ENCODE measurements at regions not wholly inside any gene's neighbourhood (a gene's known extent, or its start where the extent isn't known, plus 50 kb on each side); places are given as distances from the start of the nearest gene placed in this dataset.
A peak's percentile ranks its signal among the peaks of the same experiment; 100 is the strongest.
"Not testable (repeated sequence)": the region's sequence is repeated elsewhere in the genome, so short reads cannot be mapped to it uniquely, and the experiment has no call there.

DNA sequence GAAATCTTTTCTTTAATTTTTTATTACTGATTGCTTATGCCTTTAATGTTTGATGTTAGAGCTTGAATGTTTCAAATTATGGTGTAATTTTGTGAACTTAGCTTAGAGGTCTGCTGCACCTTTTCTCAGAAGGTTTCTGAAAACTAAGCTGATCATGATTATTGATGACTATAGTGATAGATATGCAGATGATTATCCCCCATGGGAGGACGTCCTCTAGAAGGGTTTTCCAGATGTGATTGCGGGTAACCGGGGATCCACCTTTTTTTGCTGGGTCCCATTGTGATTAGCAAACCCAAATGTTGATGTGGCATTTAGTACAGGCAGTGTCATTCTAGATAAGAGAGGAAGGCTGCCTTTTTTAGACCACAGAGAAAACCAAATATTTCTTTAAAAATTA, 272.9 kb downstream of the FBXO8 start:
- no peak for DNase-seq (ENCODE audit: low read depth in 2 of 2)

- no peak for DNase-seq (ENCODE audit: low read depth in 2 of 2)
These were observed 273.6 kb downstream of the FBXO8 start for GRCh38 chr4:174009686-174010451.

DNA sequence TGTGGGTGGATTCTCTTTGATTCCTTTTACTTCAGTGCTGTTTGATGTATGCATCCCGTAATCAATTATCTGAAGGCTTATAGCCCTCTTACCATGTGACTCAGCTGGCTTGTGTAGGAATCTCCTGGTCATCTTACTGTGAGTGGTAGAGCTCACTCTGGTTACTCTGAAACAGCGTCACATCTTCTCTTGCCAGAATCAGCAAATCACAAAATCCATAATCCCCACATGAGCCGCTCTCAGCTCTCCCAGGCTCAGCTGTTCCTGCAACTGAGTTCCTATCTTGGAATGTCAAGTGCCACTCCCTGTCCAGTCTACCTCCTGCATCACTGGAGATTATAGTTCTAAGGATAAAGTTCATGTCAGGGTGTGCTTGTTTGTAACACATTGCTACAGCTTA, 278.0 kb downstream of the FBXO8 start:
- DNase-seq (ENCODE audit: low read depth in 2 of 2): no peak

- DNase-seq (ENCODE audit: low read depth in 2 of 2): no peak
These were observed 284.9 kb downstream of the FBXO8 start for GRCh38 chr4:173998471-173999144.

DNA sequence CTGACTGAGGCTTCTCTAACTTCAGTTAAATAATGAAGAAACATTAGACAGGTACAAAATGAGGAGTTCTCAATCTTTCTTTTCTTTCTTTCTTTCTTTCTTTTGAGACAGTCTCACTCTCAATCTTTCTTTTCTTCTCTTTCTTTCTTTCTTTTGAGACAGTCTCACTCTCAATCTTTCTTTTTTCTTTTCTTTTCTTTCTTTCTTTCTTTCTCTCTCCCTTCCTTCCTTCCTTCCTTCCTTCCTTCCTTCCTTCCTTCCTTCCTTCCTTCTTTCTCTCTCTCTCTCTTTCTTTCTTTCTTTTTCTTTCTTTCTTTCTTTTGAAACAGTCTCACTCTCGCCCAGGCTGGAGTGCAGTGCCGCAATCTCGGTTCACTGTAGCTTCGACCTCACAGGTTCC, 287.7 kb downstream of the FBXO8 start:
- DNase-seq (ENCODE audit: low read depth in 2 of 2): not testable (repeated sequence)

DNA sequence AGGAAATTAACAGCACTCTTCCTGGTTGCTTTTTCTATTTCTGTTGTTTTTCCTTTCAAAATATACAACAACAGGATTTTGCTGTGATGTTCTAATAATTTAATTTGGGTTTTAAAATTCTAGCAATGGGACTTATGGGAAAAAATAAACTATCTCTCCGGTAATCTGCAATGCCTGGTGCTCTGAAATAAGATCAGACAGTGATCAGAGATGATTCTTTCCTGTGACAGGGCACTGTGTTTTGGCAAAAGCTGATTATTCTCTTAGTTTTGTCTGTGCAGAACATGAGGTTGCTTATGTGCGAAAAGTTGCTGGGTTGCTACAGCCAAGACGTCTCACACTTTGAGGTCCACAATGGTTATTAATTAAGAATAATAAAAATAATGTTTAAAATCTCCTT, 291.7 kb downstream of the FBXO8 start:
- DNase-seq (ENCODE audit: low read depth in 2 of 2): no peak

- no peak for DNase-seq (ENCODE audit: low read depth in 2 of 2)
These were observed 292.2 kb downstream of the FBXO8 start for GRCh38 chr4:173991316-173991715.

DNA sequence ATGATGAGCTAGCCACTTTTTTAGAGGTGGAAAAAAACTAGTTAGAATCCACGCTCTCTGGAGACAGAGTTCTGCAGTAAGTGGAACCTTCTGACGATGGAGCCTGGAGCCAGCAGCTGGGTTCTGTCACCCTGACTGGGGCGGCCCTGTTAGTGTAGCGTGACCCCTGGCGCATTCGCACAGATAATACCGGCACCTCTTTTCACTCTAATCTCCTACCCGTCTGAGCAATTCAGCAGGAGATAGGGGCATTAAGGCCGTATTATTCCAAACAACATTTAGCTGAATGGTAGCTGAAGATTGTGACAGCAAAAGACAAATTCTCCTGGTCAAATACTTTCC, 292.6 kb downstream of the FBXO8 start:
- DNase-seq (ENCODE audit: low read depth in 2 of 2): peak in 1 of 2 donors; percentile 2

GRCh38 chr4:173990126-173990868, 293.2 kb downstream of the FBXO8 start:
- DNase-seq (ENCODE audit: low read depth in 2 of 2): peak; percentile 18 to 38

GRCh38 chr4:173963523-173963922, 319.9 kb downstream of the FBXO8 start:
- not testable (repeated sequence) for DNase-seq (ENCODE audit: low read depth in 2 of 2)

GRCh38 chr4:173960398-173960797, 323.1 kb downstream of the FBXO8 start:
- DNase-seq (ENCODE audit: low read depth in 2 of 2): no peak

GRCh38 chr4:173958445-173958844, 325.0 kb downstream of the FBXO8 start:
- DNase-seq (ENCODE audit: low read depth in 2 of 2): no peak

- DNase-seq (ENCODE audit: low read depth in 2 of 2): no peak
These were observed 339.9 kb downstream of the FBXO8 start for GRCh38 chr4:173943547-173943946.

DNA sequence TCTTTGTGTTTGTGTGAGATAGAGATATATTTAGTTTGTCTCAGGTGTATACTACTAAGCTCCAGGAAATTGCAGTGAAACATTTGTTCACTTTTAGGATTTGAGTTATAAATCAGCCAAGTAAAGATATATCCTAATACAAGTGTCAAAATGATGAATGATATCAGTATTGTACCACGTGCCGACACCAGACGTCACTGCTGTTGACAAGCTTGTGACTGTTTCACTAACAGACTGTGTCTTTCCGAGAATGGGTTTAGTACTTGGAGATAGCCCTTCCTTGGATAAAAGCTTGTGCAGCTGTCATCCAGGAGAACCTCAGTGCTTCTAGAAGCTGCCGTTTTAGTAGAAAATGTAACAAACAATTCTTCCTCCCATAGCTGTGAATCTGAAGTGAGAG, 343.3 kb downstream of the FBXO8 start:
- no peak for DNase-seq (ENCODE audit: low read depth in 2 of 2)

GRCh38 chr4:173937631-173938270, 345.7 kb downstream of the FBXO8 start:
- DNase-seq (ENCODE audit: low read depth in 2 of 2): no peak

DNA sequence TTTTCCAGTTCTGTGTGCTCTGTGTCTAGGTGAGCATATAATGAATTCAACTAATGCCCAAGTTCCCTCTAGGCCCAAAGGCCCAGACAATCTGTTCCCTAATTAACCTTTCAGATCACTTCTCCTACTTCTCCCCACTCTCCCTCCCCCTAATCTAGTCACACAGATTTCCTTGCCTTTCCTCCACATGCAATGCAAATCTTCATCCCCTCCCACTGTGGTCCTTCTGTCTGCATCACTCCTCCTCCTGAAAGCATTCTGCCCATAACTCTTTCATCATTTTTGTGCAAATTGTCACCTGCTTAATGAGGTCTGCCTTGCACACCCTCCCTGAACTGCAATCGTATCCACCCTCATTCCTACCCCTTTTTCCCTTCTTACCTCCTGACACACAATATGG, 346.6 kb downstream of the FBXO8 start:
- no peak for DNase-seq (ENCODE audit: low read depth in 2 of 2)

GRCh38 chr4:173935622-173936405, 347.7 kb downstream of the FBXO8 start:
- DNase-seq (ENCODE audit: low read depth in 2 of 2): peak in 1 of 2 donors; percentile 2

DNA sequence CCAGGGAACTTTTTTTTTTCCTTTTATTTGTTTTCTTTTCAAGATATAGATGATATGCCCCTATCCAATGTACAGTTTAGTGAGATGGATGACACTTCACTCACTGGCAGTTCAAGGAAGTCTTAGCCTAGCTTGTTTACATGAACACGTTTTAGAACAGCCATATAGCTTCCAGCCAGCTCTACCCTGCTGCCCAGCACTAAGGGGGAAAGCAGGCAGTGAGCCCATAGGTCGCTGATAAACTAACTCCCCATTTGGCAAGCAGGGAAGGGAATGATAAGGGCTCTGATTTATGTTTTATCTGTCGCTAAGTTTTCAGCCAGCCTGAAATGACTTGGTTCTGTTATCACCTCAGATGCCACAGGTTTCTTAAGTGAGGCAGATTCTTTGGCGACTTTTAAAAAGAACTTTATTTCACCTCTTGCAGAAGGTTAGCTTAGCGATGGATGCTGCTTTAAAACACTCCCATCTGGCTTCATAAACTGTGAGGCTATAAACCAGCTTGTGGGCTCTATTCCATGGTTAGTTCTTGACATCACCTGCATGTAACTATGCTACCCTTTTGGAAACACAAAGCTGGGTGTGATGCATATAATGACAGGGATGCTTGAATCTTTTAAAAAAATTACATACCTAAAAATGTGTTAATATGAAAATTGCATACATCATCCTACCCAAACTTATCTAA, 348.4 kb downstream of the FBXO8 start:
- no peak for DNase-seq (ENCODE audit: low read depth in 2 of 2)

GRCh38 chr4:173934201-173934600, 349.3 kb downstream of the FBXO8 start:
- DNase-seq (ENCODE audit: low read depth in 2 of 2): no peak

DNA sequence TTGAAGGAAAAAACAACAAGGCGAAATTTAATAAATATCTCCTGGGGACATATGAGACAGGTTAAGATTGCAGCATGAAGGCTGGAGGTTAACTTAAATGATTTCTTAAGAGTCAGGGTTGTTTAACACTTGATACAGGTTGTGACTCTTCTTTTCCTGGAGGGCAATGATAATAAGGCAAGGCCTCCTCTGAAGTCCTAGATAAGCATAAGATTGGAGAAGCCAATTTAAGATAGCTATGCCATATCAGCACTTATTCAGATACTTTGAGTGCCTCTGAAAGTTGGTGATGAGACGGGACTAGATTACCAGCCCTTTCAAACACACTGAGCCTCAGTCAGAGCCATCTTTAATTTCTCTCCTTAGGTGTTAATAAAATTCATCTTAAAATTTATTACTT, 350.8 kb downstream of the FBXO8 start:
- DNase-seq (ENCODE audit: low read depth in 2 of 2): no peak
